H1 (cell line): ENCODE measurements at regions not wholly inside any gene's neighbourhood (a gene's known extent, or its start where the extent isn't known, plus 50 kb on each side); places are given as distances from the start of the nearest gene placed in this dataset.

Experiments
- CTCF ChIA-PET: fragments of 300-600 bp; sonication (Branson Sonifier 250); formaldehyde crosslinking; loops from one replicate; lab custom pipeline; 2021; ENCODE audit not compliant: partially characterized antibody; lab: Charles Lee
- POLR2A ChIA-PET: fragments of 300-600 bp; sonication (Branson Sonifier 250); formaldehyde crosslinking; loops from one replicate; lab custom pipeline; 2021; ENCODE audit warnings: inconsistent platforms; ENCODE audit not compliant: partially characterized antibody; lab: Charles Lee
- DNase-seq, 2 experiments: peaks; one replicate each; pipeline versions ENCODE4 v3.0.0 to v3.0.0-alpha.2; 2010 to 2022; ENCODE audit warnings: low spot score in 2 of 2, low read depth in 1 of 2, mixed read lengths in 1 of 2
- FAIRE-seq: peaks from 2 replicates; lab custom pipeline; 2011; peaks lifted over from hg19 to GRCh38; lab: Jason Lieb, UNC
- H2AFZ ChIP-seq: 2 replicates; pipeline ENCODE4 v1.8.1; 2012; ENCODE audit warnings: low read length, inconsistent platforms
- H2AK5ac ChIP-seq: 2 replicates; pipeline ENCODE4 v1.6.1; 2013; ENCODE audit warnings: low read depth, low read length
- H2BK120ac ChIP-seq: replicated peaks from 2 replicates; pipeline ENCODE3; 2013; ENCODE audit warnings: low read depth, low read length, inconsistent platforms
- H2BK12ac ChIP-seq: 2 replicates; pipeline ENCODE4 v1.6.1; 2013; ENCODE audit warnings: low read depth, low read length
- H2BK15ac ChIP-seq: 2 replicates; pipeline ENCODE4 v1.6.1; 2013; ENCODE audit warnings: low read length
- H2BK20ac ChIP-seq: 2 replicates; pipeline ENCODE4 v1.6.1; 2013; ENCODE audit warnings: low read length
- H2BK5ac ChIP-seq: 2 replicates; pipeline ENCODE4 v1.6.1; 2013; ENCODE audit warnings: low read depth, low read length
- H3K14ac ChIP-seq: 2 replicates; pipeline ENCODE4 v1.6.1; 2013; ENCODE audit warnings: inconsistent platforms; ENCODE audit not compliant: insufficient read length
- H3K18ac ChIP-seq: 2 replicates; pipeline ENCODE4 v1.6.1; 2013; ENCODE audit warnings: low read length; ENCODE audit errors: extremely low read depth
- H3K23ac ChIP-seq: 2 replicates; pipeline ENCODE4 v1.6.1; 2013; ENCODE audit warnings: inconsistent platforms; ENCODE audit not compliant: insufficient read length
- H3K23me2 ChIP-seq: 2 replicates; pipeline ENCODE4 v1.6.1; 2013; ENCODE audit warnings: low read depth, low read length
- H3K27ac ChIP-seq: 2 replicates; pipeline ENCODE4 v1.6.1; 2011; ENCODE audit warnings: low read depth, low read length, inconsistent platforms
- H3K27me3 ChIP-seq, 4 experiments: replicated peaks in 1 of 4; 1 replicate in 1 of 4; 2 replicates in 3 of 4; pipeline versions ENCODE4 v1.6.1 to v1.8.1; 2011 to 2013; ENCODE audit warnings: low read length in 3 of 4, mild to moderate bottlenecking in 3 of 4, inconsistent platforms in 2 of 4, mixed read lengths in 2 of 4, moderate library complexity in 1 of 4; ENCODE audit not compliant: control insufficient read depth in 3 of 4, insufficient read depth in 3 of 4; ENCODE audit errors: extremely low read depth in 1 of 4
- H3K36me3 ChIP-seq, 4 experiments: 2 replicates each; pipeline versions ENCODE4 v1.6.1 to v1.8.1; 2011 to 2013; ENCODE audit warnings: mild to moderate bottlenecking in 4 of 4, low read length in 3 of 4, moderate library complexity in 2 of 4, control low read depth in 1 of 4, inconsistent platforms in 1 of 4; ENCODE audit not compliant: insufficient read depth in 4 of 4, control insufficient read depth in 2 of 4
- H3K4ac ChIP-seq: replicated peaks from 2 replicates; pipeline ENCODE3; 2013; ENCODE audit warnings: low read length, low read depth, mixed read lengths, inconsistent platforms; ENCODE audit not compliant: insufficient read length
- H3K4me1 ChIP-seq, 4 experiments: replicated peaks in 1 of 4; 1 replicate in 1 of 4; 2 replicates in 3 of 4; pipeline versions ENCODE4 v1.6.1 to v1.8.1; 2011 to 2013; ENCODE audit warnings: low read length in 3 of 4, inconsistent platforms in 2 of 4, mixed read lengths in 1 of 4; ENCODE audit not compliant: insufficient read depth in 4 of 4, control insufficient read depth in 3 of 4
- H3K4me2 ChIP-seq, 2 experiments: 2 replicates each; pipeline versions ENCODE4 v1.6.1 to v1.8.1; 2011 to 2013; ENCODE audit warnings: low read depth in 2 of 2, low read length in 2 of 2, control low read depth in 1 of 2, inconsistent platforms in 1 of 2, mild to moderate bottlenecking in 1 of 2; ENCODE audit not compliant: insufficient read depth in 1 of 2
- H3K4me3 ChIP-seq, 4 experiments: fragments of 200-600, 300-600 bp in 1 of 4; sonication (generic), shearing (Covaris generic), sonication (Bioruptor Twin) in 1 of 4; 2 replicates each; pipeline versions ENCODE4 v1.5.1 to v1.8.1; 2011 to 2016; ENCODE audit warnings: low read length in 4 of 4, low read depth in 3 of 4, control low read depth in 2 of 4, inconsistent platforms in 2 of 4, mild to moderate bottlenecking in 2 of 4, mixed read lengths in 1 of 4, moderate library complexity in 1 of 4; ENCODE audit not compliant: insufficient read depth in 2 of 4; ENCODE audit errors: extremely low read depth in 1 of 4
- H3K56ac ChIP-seq: replicated peaks from 2 replicates; pipeline ENCODE3; 2013; ENCODE audit warnings: low read depth, mild to moderate bottlenecking, mixed read lengths, low read length, inconsistent platforms; ENCODE audit not compliant: insufficient read length
- H3K79me1 ChIP-seq: 2 replicates; pipeline ENCODE4 v1.6.1; 2013; ENCODE audit warnings: low read depth, low read length, control low read depth
- H3K79me2 ChIP-seq, 2 experiments: 2 replicates each; pipeline versions ENCODE4 v1.6.1 to v1.8.1; 2012 to 2013; ENCODE audit warnings: low read length in 2 of 2, mild to moderate bottlenecking in 2 of 2, inconsistent platforms in 1 of 2; ENCODE audit not compliant: insufficient read depth in 2 of 2, control insufficient read depth in 1 of 2
- H3K9ac ChIP-seq, 4 experiments: replicated peaks in 1 of 4; 1 replicate in 1 of 4; 2 replicates in 3 of 4; pipeline versions ENCODE4 v1.6.1 to v1.8.1; 2011 to 2013; ENCODE audit warnings: low read depth in 3 of 4, low read length in 3 of 4, control low read depth in 2 of 4, mild to moderate bottlenecking in 2 of 4, moderate library complexity in 2 of 4, inconsistent platforms in 1 of 4; ENCODE audit errors: extremely low read depth in 1 of 4
- H3K9me3 ChIP-seq, 2 experiments: 2 replicates each; pipeline versions ENCODE4 v1.6.1 to v1.8.1; 2012 to 2013; ENCODE audit warnings: mild to moderate bottlenecking in 2 of 2, moderate library complexity in 2 of 2, control low read depth in 1 of 2, inconsistent platforms in 1 of 2, low read depth in 1 of 2, low read length in 1 of 2, mixed read lengths in 1 of 2; ENCODE audit not compliant: insufficient read depth in 2 of 2
- H4K20me1 ChIP-seq, 2 experiments: replicated peaks in 1 of 2; 2 replicates each; pipeline versions ENCODE3 to v1.8.1; 2011 to 2013; ENCODE audit warnings: inconsistent platforms in 2 of 2, low read length in 2 of 2, mild to moderate bottlenecking in 1 of 2; ENCODE audit not compliant: insufficient read depth in 2 of 2, control insufficient read depth in 1 of 2
- H4K5ac ChIP-seq: 2 replicates; pipeline ENCODE4 v1.6.1; 2013; ENCODE audit warnings: low read length, low read depth, mixed read lengths, inconsistent platforms; ENCODE audit not compliant: insufficient read length
- H4K8ac ChIP-seq: 2 replicates; pipeline ENCODE4 v1.8.0; 2013; ENCODE audit warnings: mild to moderate bottlenecking, moderate library complexity, low read length, inconsistent platforms; ENCODE audit not compliant: insufficient read depth; ENCODE audit errors: extremely low read depth
- H4K91ac ChIP-seq: replicated peaks from 2 replicates; pipeline ENCODE3; 2013; ENCODE audit warnings: low read length, mixed read lengths, inconsistent platforms; ENCODE audit not compliant: insufficient read length
- ATF2 ChIP-seq: IDR thresholded peaks from 2 replicates; pipeline ENCODE4 v1.6.1; 2012; ENCODE audit warnings: low read length, inconsistent platforms
- FOSL1 ChIP-seq: IDR thresholded peaks from 2 replicates; pipeline ENCODE4 v1.6.1; 2011; ENCODE audit warnings: mild to moderate bottlenecking, low read depth, low read length, moderate library complexity; ENCODE audit not compliant: insufficient read depth
- JUND ChIP-seq: IDR thresholded peaks from 2 replicates; pipeline ENCODE4 v1.6.1; 2011; ENCODE audit warnings: mild to moderate bottlenecking, improper control_type of control experiment, low read length
- POLR2A ChIP-seq, 2 experiments: IDR thresholded peaks; 1 replicate in 1 of 2; 2 replicates in 1 of 2; pipeline ENCODE4 v1.6.1; 2011; ENCODE audit warnings: low read depth in 2 of 2, low read length in 2 of 2, mild to moderate bottlenecking in 2 of 2; ENCODE audit errors: control extremely low read depth in 1 of 2
- RAD21 ChIP-seq, 2 experiments: IDR thresholded peaks in 1 of 2; conservative IDR thresholded peaks in 1 of 2; 2 replicates each; pipeline ENCODE4 v1.6.1; 2011; ENCODE audit warnings: low read depth in 2 of 2, low read length in 2 of 2, improper control_type of control experiment in 1 of 2, inconsistent platforms in 1 of 2, mild to moderate bottlenecking in 1 of 2, moderate library complexity in 1 of 2
- SAP30 ChIP-seq: fragments of 300-600 bp; sonication (generic); IDR thresholded peaks from 2 replicates; pipeline ENCODE4 v1.7.1; 2012; ENCODE audit warnings: low read length, moderate library complexity, mild to moderate bottlenecking, inconsistent platforms; ENCODE audit not compliant: insufficient read depth, insufficient replicate concordance
- SP4 ChIP-seq: IDR thresholded peaks from 2 replicates; pipeline ENCODE4 v1.6.1; 2012; ENCODE audit warnings: low read length, inconsistent platforms
- TBP ChIP-seq: IDR thresholded peaks from 2 replicates; pipeline ENCODE4 v1.6.1; 2011; ENCODE audit warnings: low read depth, low read length, improper control_type of control experiment
- TCF12 ChIP-seq: IDR thresholded peaks from 2 replicates; pipeline ENCODE4 v1.6.1; 2011; ENCODE audit warnings: low read depth, mild to moderate bottlenecking, low read length
- TEAD4 ChIP-seq: IDR thresholded peaks from 2 replicates; pipeline ENCODE4 v1.6.1; 2012; ENCODE audit warnings: low read depth, low read length, inconsistent platforms, mixed read lengths
- WGBS, 2 experiments: shearing (Covaris generic) in 1 of 2; methylation state at CpG; one replicate each; pipeline versions ENCODE4 v1.1.6 to v1.1.7; 2013 to 2015; ENCODE audit warnings: low lambda C conversion rate in 2 of 2, mixed read lengths in 2 of 2, inconsistent platforms in 1 of 2, low coverage in 1 of 2, missing lambda C conversion rate in 1 of 2; ENCODE audit not compliant: insufficient replicate concordance in 2 of 2, insufficient coverage in 1 of 2, insufficient read length in 1 of 2; ENCODE audit errors: extremely low coverage in 1 of 2, missing lambda C conversion rate in 1 of 2; 5-methylcytosine and 5-hydroxymethylcytosine counted together

- Histone ChIP-seq H2BK12ac (no peak overlapping the region), H3K27me3 (no peaks in the 10 kb centered on the region), H3K27ac (no peak overlapping the region), H4K8ac (no peak overlapping the region), H3K23ac (no peak overlapping the region), H4K5ac (no peak overlapping the region), H4K91ac (no peak overlapping the region), H2BK5ac (no peak overlapping the region), H3K14ac (no peak overlapping the region), H3K36me3 (no peaks in the 10 kb centered on the region), H3K79me1 (no peaks in the 10 kb centered on the region), H3K4me1 (peaks cover 0 to 3% (median 2%) of the 10 kb centered on the region in 4 experiments; a peak in 3 of 7 replicates), H3K23me2 (no peaks in the 10 kb centered on the region; the same call in 1 of the 2 replicates), H2BK120ac (no peak overlapping the region), H3K79me2 (no peaks in the 10 kb centered on the region), H2AK5ac (no peak overlapping the region), H2BK15ac (no peak overlapping the region), H3K4me2 (no peak overlapping the region), H2AFZ (no peak overlapping the region), H2BK20ac (no peak overlapping the region), H3K4ac (no peak overlapping the region), H3K9ac (no peak overlapping the region), H3K9me3 (no peaks in the 10 kb centered on the region; a peak in 1 of 4 replicates), H4K20me1 (no peaks in the 10 kb centered on the region), H3K18ac (no peak overlapping the region), H3K4me3 (no peak overlapping the region), H3K56ac (no peak overlapping the region)
- CTCF ChIA-PET, result interaction anchor here (1.2 to 1.6 kb wide), 2 partner anchors 51 to 104 kb away, joined by 3 to 4 read pairs; no protein-coding TSS in a partner anchor
- 87% methylated on average over 11 of the region's 11 CpGs; no CpG with 5 or more reads in 1 of the 2 experiments for whole genome bisulfite sequencing, 2 experiments
- no peak for DNase-seq
- POLR2A ChIA-PET, result no interaction called here
- FAIRE-seq, result no peak
- TF ChIP-seq TCF12 (no peak), TBP (no peak), TEAD4 (no peak), SAP30 (no peak), POLR2A (IDR thresholded peaks at IDR 0.05; ENCODE audit: control extremely low read depth in 1 of 2, low read depth in 2 of 2, low read length in 2 of 2) (no peak), JUND (no peak), FOSL1 (no peak), RAD21 (IDR thresholded peaks at IDR 0.05 in 1 of 2, conservative IDR thresholded peaks at IDR 0.05 in 1 of 2; ENCODE audit: low read depth in 2 of 2, low read length in 2 of 2) (no peak), SP4 (no peak), ATF2 (no peak)
Observed at GRCh38 chr10:113350311-113351040, 202.4 kb upstream of the HABP2 start.
